ENCODE measurements at regions not wholly inside any gene's neighbourhood (a gene's known extent, or its start where the extent isn't known, plus 50 kb on each side); places are given as distances from the start of the nearest gene placed in this dataset.

- DNase-seq, result no peak
- no peak overlapping the region for H3K27ac ChIP-seq (ENCODE audit: low read length)
- H2AFZ ChIP-seq (ENCODE audit: low read length), result no peak overlapping the region
- no peaks in the 10 kb centered on the region for H4K20me1 ChIP-seq (ENCODE audit: insufficient read depth, low read length)
- H3K79me2 ChIP-seq (ENCODE audit: low read length), result no peaks in the 10 kb centered on the region
- no peak overlapping the region for H3K4me2 ChIP-seq (ENCODE audit: low read depth, low read length)
- TF ChIP-seq EZH2 (optimal IDR thresholded peaks at IDR 0.05; ENCODE audit: low read depth, low read length) (no peak), EZH2phosphoT487 (IDR thresholded peaks at IDR 0.05; ENCODE audit: low read length) (no peak)
- TF ChIP-seq, protein P1, sequence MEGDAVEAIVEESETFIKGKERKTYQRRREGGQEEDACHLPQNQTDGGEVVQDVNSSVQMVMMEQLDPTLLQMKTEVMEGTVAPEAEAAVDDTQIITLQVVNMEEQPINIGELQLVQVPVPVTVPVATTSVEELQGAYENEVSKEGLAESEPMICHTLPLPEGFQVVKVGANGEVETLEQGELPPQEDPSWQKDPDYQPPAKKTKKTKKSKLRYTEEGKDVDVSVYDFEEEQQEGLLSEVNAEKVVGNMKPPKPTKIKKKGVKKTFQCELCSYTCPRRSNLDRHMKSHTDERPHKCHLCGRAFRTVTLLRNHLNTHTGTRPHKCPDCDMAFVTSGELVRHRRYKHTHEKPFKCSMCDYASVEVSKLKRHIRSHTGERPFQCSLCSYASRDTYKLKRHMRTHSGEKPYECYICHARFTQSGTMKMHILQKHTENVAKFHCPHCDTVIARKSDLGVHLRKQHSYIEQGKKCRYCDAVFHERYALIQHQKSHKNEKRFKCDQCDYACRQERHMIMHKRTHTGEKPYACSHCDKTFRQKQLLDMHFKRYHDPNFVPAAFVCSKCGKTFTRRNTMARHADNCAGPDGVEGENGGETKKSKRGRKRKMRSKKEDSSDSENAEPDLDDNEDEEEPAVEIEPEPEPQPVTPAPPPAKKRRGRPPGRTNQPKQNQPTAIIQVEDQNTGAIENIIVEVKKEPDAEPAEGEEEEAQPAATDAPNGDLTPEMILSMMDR (IDR thresholded peaks at IDR 0.05; ENCODE audit: low read length), result no peak
- no peak overlapping the region for H3K4me3 ChIP-seq (ENCODE audit: low read length)
- H3K9ac ChIP-seq (ENCODE audit: low read length), result no peak overlapping the region
- H3K27me3 ChIP-seq (replicated peaks; ENCODE audit: insufficient read depth, low read length), result no peaks in the 10 kb centered on the region
- H3K4me1 ChIP-seq (ENCODE audit: low read length), result no peaks in the 10 kb centered on the region
- H3K9me2 ChIP-seq (replicated peaks; ENCODE audit: insufficient read depth, low read length), result no peaks in the 10 kb centered on the region
- H3K36me3 ChIP-seq (replicated peaks; ENCODE audit: insufficient read depth, low read length), result no peaks in the 10 kb centered on the region
- no peaks in the 10 kb centered on the region for H3K9me3 ChIP-seq (replicated peaks; ENCODE audit: insufficient read depth, low read length)
- H3F3A ChIP-seq (ENCODE audit: insufficient read depth, low read length), result no peaks in the 10 kb centered on the region
Measured at GRCh38 chr6:97864366-97864765, 581.4 kb upstream of the MMS22L start.

DNA sequence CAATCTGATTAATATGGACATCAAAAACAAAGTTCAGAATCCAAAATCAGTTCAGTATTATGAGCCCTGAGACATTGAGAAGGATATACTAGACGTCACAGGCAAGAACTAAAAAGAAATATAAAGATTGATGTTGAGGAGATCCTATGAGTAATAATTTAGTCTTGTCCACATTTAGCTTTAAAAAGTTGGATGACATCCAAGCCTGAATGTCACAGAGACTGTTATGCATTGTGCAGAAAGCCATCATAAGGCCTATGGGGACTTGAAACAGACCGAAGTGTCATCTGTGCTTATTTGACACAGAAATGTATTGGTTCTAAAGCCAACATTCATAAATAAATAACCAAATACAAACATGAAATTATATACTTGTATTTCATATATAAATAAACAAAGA lies 581.8 kb upstream of the MMS22L start:
- Histone ChIP-seq H3K4me2 (ENCODE audit: low read depth, low read length) (no peak overlapping the region), H3K27me3 (replicated peaks; ENCODE audit: insufficient read depth, low read length) (no peaks in the 10 kb centered on the region), H2AFZ (ENCODE audit: low read length) (no peak overlapping the region), H3K9me3 (replicated peaks; ENCODE audit: insufficient read depth, low read length) (no peaks in the 10 kb centered on the region), H3K36me3 (replicated peaks; ENCODE audit: insufficient read depth, low read length) (no peaks in the 10 kb centered on the region), H3K4me3 (ENCODE audit: low read length) (no peak overlapping the region), H3K9me2 (replicated peaks; ENCODE audit: insufficient read depth, low read length) (no peaks in the 10 kb centered on the region), H3F3A (ENCODE audit: insufficient read depth, low read length) (no peaks in the 10 kb centered on the region), H3K4me1 (ENCODE audit: low read length) (no peaks in the 10 kb centered on the region), H3K27ac (ENCODE audit: low read length) (no peak overlapping the region), H4K20me1 (ENCODE audit: insufficient read depth, low read length) (no peaks in the 10 kb centered on the region), H3K79me2 (ENCODE audit: low read length) (no peaks in the 10 kb centered on the region), H3K9ac (ENCODE audit: low read length) (no peak overlapping the region)
- no peak for DNase-seq
- TF ChIP-seq EZH2 (optimal IDR thresholded peaks at IDR 0.05; ENCODE audit: low read depth, low read length) (no peak), EZH2phosphoT487 (IDR thresholded peaks at IDR 0.05; ENCODE audit: low read length) (no peak)
- TF ChIP-seq, protein P1 (IDR thresholded peaks at IDR 0.05; ENCODE audit: low read length), result no peak

GRCh38 chr6:97865612-97866011 lies 582.6 kb upstream of the MMS22L start:
- Histone ChIP-seq H3K36me3 (replicated peaks; ENCODE audit: insufficient read depth, low read length) (no peaks in the 10 kb centered on the region), H2AFZ (ENCODE audit: low read length) (no peak overlapping the region), H3F3A (ENCODE audit: insufficient read depth, low read length) (no peaks in the 10 kb centered on the region), H3K27me3 (replicated peaks; ENCODE audit: insufficient read depth, low read length) (no peaks in the 10 kb centered on the region), H4K20me1 (ENCODE audit: insufficient read depth, low read length) (no peaks in the 10 kb centered on the region; the same call in 1 of the 2 replicates), H3K4me2 (ENCODE audit: low read depth, low read length) (no peak overlapping the region), H3K27ac (ENCODE audit: low read length) (no peak overlapping the region), H3K9me3 (replicated peaks; ENCODE audit: insufficient read depth, low read length) (no peaks in the 10 kb centered on the region), H3K9me2 (replicated peaks; ENCODE audit: insufficient read depth, low read length) (no peaks in the 10 kb centered on the region), H3K9ac (ENCODE audit: low read length) (no peak overlapping the region), H3K79me2 (ENCODE audit: low read length) (no peaks in the 10 kb centered on the region), H3K4me3 (ENCODE audit: low read length) (no peak overlapping the region), H3K4me1 (ENCODE audit: low read length) (no peaks in the 10 kb centered on the region)
- DNase-seq, result no peak
- TF ChIP-seq EZH2phosphoT487 (IDR thresholded peaks at IDR 0.05; ENCODE audit: low read length), result no peak
- TF ChIP-seq EZH2 (optimal IDR thresholded peaks at IDR 0.05; ENCODE audit: low read depth, low read length), result no peak
- TF ChIP-seq, protein P1 (IDR thresholded peaks at IDR 0.05; ENCODE audit: low read length), result no peak

Data from MM.1S (cell line).